Midbrain (tissue), 1 donor: ENCODE measurements at regions not wholly inside any gene's neighbourhood (a gene's known extent, or its start where the extent isn't known, plus 50 kb on each side); places are given as distances from the start of the nearest gene placed in this dataset.

Experiments
- DNase-seq: peaks from one replicate; lab custom pipeline; 2025; lab: John Stamatoyannopoulos, UW

DNA sequence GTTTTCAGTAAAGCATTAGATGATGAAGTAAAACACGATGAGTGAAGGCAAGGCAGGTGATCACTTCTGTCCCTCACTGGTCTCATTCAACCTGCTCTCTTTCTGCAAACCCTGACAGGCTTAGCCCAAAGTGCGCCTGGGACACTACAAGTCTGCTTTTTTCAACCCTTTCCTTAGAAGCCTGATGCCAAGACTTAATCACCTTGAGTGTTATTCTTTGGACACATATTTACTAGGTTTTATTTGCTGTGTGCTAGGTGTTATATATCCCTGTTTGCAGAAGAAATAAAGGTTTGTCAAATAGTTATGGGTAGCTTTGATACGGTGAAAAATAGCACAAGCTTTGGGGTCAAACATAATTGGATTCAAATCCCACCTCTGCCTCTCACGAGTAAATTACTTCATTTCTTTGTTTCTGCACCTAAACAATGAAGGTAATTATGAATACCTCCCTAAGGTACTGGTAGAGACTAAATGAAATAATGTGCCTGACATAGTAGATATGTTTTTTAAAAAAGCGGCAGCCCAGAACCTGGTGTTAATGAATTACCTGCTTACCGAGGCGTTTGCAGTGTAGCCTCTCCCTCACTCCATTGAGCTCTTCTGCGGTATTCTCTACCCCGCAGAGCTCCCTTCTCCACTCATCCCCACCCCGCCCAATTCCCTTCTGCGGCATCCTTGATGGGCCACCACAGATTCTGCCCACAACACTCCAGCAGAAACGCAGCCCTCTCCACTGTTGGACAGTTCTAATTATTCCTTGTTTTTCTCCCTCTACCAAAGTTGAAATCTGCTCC lies 269.0 kb upstream of the TPM1 start:
- DNase-seq, result no peak

DNA sequence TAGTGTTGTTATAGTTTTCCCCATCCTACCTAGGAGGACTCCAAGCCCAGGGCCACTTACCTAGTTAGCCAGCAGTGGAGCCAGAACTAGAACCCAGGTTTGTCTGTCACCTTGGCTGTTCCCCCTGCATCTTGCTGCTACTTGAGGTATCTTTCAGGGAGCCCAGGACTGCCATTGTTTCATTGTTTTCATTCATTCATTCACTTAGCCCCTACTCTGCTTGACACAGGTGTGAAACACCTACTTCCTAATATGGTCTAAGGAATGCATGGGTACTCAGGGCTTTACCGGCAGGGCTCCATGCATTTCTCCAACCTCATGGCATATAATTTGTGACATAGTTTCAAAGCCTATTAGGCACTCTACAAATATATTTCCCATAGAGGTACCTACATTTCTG lies 266.6 kb upstream of the TPM1 start:
- no peak for DNase-seq

DNA sequence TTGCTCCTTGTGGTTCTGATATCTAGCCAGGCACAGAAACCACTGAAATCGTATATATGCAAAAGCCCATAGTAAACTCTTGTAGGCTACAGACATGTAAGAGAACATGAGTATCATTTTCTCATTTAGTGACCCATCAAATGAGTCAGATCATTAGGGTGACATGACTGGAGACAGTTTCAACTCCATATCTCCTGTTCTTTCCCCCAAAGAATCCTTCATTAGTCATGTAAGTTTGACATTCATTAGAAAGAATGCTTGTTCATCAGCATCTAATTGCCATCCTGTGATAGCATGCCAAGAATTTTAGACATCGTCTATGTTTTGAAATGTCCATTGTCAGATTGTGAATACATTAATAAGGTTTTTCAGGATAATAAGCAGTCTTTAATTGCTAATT lies 264.9 kb upstream of the TPM1 start:
- DNase-seq, result no peak

DNA sequence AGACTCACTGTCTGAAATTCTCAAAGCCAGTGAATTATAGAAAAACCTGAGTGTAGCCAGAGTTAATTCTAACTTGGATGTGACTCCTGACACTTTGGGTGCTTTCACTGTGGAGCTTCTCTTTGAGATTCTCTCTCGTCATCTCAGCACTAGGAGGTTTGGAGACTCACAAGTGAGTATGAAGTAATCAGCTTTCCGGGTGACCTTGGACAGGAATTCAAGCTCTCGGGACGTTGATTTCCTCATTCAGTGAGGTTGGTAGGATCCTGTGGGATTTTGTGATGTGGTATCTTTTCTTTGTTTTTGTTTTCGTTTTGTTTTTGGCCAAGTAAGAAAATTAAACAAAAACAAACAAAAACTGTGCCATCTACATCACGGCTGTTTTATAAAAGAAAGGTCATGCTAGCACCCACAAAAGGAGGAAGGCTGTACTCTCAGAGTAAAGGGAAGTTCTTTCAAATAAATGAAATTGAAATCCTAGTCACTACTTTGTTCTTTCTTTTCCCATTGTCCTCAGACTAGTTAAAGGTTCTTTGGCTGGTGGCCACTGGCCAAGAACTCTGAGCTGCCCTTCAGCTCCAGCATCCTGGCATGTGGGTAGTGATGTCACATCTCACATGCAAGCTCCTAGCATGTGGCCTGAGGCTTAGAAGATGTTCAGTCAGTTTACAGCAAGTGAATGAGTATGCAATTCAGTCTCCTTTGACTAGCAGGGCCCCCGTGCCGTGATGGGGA lies 263.3 kb upstream of the TPM1 start:
- DNase-seq, result peak; percentile 14

- DNase-seq, result no peak
Observed at GRCh38 chr15:62779899-62780298, 262.6 kb upstream of the TPM1 start.

DNA sequence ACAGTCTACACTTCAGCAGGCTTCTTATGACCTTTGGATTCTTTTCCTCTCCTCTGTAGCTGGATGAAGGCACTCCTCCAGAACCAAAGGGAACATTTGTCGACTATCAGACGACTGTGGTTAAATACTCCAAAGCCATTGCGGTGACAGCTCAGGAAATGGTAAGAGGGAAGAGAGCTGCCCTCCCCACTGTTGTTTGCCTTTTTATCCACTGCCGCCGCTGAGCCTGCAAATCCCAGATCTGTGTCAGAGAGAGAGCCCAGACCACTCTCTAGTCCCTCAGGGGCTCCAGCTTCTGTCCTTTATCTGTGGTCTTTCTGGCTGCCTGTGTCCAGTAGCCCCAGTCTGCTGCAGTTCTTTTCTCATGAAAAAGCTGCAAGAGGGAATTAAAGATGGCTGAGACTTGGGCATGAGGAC lies 261.5 kb upstream of the TPM1 start:
- no peak for DNase-seq

DNA sequence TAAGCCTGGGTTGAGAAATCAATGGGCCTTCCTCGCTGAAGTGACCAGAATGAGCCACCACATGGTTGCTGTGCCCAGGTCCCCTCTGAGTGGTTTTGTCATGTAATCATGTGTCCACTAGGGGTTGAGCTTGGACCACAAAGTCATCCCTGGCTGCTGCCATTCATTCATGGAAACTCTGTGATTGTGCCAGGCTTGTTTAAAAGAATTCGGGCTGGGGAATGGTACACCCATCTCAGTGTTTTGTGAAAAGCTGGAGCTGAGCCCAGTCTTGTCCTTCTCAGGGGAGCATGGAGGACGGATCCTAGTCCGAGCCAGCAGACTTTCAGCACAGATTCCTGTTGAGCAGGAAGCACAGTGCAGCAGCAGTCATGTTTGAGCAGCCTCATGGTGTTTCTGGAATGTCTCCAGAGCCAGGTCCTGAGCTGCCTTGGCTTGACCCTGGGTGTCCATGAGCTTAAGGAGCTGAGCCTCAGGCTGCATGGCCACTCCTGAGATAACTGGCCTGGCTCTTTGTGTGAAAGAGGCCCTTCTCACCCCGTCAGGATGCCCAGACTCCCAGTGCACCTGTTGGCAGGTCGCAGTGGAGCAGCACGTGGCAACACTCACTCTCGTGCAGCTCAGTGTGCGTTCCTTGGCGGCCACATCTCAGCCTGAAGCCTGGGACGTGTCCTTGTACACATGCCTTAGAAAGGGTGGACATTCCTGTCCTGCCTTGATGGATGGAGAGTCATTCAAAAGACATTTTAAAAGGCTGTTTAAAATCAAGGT lies 260.3 kb upstream of the TPM1 start:
- DNase-seq, result peak; percentile 83

- no peak for DNase-seq
Observed at GRCh38 chr15:62782896-62783295, 259.7 kb upstream of the TPM1 start.

GRCh38 chr15:62783303-62783957 lies 259.1 kb upstream of the TPM1 start:
- DNase-seq, result no peak

- no peak for DNase-seq
Observed at GRCh38 chr15:62785881-62786828, 256.4 kb upstream of the TPM1 start.

GRCh38 chr15:62787401-62787800 lies 255.1 kb upstream of the TPM1 start:
- DNase-seq, result no peak

DNA sequence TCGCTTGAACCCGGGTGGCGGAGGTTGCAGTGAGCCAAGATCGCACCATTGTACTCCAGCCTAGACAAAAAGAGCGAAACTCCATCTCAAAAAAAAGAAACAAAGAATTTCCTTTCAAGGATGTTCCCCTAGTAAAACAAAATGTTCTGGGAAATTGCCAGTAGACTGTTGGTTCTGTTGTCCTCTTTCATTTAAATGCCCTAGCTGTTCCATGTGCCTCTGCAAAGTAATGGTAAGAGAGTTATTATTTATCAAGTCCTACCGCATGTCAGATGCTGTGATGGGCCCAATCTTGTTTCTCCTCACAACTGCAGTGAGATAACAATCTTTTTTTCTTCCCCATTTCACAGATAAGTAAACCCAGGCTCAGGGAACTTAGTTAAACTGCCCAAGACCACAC lies 254.3 kb upstream of the TPM1 start:
- DNase-seq, result peak; percentile 16

GRCh38 chr15:62790546-62790945 lies 252.0 kb upstream of the TPM1 start:
- DNase-seq, result no peak

DNA sequence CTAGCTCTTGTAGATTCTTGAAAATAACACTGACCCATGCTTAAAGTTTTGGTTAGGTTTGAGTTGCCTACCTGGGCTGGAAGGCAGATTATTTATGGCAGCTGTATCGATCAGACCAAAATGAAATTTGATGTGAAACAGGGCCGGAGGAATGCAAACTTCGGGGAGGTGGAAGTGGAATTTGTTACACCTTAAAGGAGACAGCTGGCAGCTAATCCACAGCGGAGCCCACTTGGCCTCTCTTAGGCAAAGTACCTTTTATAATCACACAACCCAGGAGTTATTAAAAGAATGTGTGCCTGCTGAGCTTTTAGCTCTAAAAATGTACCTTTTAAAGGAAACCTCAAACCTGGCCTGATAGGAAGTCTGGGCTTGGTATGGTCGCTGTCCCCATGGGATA lies 250.9 kb upstream of the TPM1 start:
- no peak for DNase-seq

DNA sequence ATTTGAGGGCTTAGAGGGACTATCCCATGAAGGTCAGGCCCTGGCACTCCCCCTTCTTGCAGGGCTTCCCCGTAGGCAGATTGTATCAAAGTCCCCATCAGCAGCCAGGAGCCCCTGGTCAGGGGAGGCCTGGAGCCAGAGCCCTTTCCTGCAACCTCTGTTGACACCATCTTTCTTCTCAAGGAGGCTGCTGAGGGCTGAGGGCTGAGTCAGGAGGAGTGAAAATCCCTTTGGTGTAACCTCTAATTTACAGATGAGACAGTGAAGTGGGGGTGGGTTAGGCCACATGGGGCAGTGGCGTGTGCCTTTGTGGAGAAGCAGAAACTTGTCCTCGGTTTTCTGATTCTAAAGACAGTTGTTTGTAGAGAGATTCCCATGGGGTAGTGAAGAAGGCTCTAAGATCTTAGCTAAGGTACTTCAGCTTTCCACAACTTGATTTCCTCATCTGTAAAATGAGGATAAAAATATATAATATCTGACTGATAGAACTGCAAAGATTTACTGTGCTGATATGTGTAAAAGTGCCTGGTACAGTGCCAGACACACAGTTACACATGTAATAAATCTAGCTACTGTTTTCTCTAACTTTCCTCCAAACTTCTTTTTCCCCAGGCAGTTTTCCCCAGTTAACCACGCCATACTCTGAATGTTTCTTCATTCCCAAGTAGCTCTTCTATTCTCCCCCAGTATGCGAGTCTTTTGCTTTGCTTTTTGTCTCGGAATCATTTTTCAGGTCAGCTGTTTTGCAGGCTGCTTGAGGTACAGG lies 249.4 kb upstream of the TPM1 start:
- no peak for DNase-seq

DNA sequence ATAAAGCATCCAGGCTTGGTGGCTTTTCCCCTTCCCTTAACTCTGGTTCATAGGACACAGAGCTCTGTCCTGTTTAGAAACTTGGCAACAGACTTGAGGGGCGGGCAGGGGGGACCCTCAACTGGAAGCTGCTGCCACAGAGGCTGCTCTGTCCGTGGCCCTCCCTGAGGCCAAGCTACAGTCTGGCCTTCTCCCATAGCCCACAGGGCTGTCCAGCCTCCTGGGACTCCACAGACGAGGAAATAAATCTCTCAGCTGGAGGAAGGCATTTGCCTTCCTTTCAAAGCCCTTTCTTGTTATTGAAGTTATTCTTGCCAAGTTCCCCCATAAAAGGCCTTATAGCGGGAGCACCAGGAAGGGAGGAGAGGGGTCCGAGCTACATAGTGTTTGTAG lies 248.8 kb upstream of the TPM1 start:
- no peak for DNase-seq

GRCh38 chr15:62795171-62795570 lies 247.4 kb upstream of the TPM1 start:
- no peak for DNase-seq

GRCh38 chr15:62795700-62796695 lies 246.5 kb upstream of the TPM1 start:
- no peak for DNase-seq

DNA sequence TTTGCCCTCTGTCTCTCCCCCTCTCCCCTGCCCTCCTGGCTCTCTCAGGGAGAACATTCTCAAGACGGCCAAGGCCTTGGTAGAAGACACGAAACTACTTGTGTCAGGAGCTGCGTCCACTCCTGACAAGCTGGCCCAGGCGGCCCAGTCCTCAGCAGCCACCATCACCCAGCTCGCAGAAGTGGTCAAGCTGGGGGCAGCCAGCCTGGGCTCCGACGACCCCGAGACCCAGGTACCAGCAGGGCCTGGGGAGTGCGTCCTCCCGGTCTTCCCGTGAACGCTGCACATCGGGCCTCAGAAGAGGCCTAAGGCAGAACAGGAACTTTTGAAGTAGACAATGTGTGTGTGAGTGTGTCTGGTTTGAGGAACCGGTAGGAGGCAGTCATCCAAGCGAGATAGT lies 245.4 kb upstream of the TPM1 start:
- DNase-seq, result no peak
